NCI-H524 (cell line): ENCODE measurements at regions not wholly inside any gene's neighbourhood (a gene's known extent, or its start where the extent isn't known, plus 50 kb on each side); places are given as distances from the start of the nearest gene placed in this dataset.

Experiments used
- DNase-seq, 2 experiments: peaks; one replicate each; lab custom pipeline; 2025; lab: John Stamatoyannopoulos, UW

- no peak for DNase-seq
These were observed 112.0 kb downstream of the TMCO5A start for GRCh38 chr15:38046257-38047051.

DNA sequence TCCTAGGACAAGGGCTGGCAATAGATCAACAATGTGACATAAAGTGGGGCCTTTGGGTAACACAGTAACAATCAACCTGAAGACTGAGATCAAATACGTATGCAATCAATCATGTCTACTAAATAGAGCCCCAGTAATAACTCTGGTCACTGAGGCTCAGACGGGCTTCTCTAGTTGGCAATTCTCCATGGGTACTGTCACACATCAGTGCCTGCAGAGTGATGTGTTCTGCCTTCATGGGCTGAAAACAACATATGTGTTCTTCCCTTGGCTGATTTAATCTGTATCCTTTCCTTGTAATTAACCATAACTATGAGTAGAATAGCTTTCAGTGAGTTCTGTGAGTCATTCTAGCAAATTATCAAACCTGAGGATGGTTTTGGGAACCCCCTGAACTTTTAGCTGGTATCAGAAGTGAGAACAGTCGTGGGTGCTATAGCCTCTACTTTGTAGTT lies 113.6 kb downstream of the TMCO5A start:
- DNase-seq = peak in 1 of 2 experiments; percentile 9

DNA sequence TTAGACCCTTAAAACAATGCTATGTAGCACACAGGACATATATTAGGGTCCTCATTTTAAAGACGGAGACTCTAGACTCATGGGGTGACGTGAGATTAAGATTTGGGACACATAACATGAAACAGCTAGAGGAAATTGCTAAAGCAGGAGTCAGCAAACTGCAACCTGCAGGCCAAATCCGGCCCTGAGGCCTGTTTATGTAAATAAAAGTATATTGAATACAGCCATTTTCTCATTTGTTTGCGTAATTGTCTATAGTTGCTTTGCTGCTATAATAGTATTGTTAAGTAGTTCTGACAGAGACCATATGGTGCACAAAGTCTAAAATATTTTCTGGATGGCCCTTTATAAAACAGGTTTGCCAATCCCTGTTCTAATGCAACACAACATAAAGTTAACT lies 115.5 kb downstream of the TMCO5A start:
- DNase-seq = no peak

- no peak for DNase-seq
These were observed 116.3 kb downstream of the TMCO5A start for GRCh38 chr15:38050529-38051448.

- DNase-seq = no peak
These were observed 118.8 kb downstream of the TMCO5A start for GRCh38 chr15:38053205-38053604.

GRCh38 chr15:38053776-38054175 lies 119.3 kb downstream of the TMCO5A start:
- DNase-seq = no peak

DNA sequence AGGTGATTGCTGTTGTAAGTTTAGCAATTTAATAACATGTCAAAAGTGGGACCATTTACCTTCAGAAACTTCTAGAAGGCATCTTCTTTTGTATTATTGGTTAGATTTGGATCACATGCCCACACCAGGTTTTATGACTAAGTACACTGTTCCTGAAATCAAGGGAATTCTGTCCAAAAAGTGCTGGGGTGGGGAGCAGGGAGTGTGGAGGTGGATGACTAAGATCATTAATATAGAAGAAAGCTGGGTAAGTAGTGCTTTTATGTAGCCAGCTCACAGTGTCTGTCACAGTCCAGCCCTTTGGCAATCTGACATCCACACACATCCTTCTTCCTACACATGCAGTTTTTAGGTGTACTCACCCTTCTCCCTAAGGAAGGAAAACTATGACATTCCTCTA lies 120.0 kb downstream of the TMCO5A start:
- no peak for DNase-seq

GRCh38 chr15:38058596-38059075 lies 124.2 kb downstream of the TMCO5A start:
- no peak for DNase-seq

- no peak for DNase-seq
These were observed 125.2 kb downstream of the TMCO5A start for GRCh38 chr15:38059665-38060064.

- no peak for DNase-seq
These were observed 127.6 kb downstream of the TMCO5A start for GRCh38 chr15:38061856-38062649.

- DNase-seq = no peak
These were observed 128.3 kb downstream of the TMCO5A start for GRCh38 chr15:38062696-38063095.

DNA sequence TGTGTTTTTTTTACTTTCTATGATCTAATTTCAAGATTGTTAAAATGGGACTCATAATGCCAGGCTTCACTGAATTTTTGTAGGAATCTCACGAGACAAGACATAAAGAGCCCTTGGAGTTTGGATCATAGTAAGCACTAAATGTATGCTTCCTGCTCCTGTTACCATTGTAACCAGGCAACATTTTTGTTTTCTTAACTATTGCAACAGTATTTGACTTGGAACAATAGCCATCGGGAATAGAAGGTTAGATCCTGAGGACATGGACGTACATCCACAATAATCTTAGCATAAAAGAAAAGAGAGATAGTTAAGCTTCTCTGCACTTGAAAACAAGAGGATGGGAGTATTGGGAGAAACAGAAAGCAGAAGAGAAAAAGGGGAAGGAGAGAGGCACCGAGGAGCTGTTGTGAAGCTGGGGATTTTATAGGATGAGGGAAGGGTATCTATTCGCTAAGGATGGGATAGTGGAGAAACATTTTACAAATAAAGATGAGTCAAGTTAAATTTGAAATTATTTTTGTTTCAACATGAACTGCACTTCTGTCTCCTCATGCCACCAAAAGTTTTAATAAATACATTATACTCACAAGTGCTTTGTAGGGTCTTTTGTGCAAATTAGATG lies 131.4 kb downstream of the TMCO5A start:
- DNase-seq = no peak

- DNase-seq = no peak
These were observed 132.2 kb downstream of the TMCO5A start for GRCh38 chr15:38066612-38067011.

GRCh38 chr15:38068626-38069391 lies 134.4 kb downstream of the TMCO5A start:
- DNase-seq = peak; percentile 70 to 85

DNA sequence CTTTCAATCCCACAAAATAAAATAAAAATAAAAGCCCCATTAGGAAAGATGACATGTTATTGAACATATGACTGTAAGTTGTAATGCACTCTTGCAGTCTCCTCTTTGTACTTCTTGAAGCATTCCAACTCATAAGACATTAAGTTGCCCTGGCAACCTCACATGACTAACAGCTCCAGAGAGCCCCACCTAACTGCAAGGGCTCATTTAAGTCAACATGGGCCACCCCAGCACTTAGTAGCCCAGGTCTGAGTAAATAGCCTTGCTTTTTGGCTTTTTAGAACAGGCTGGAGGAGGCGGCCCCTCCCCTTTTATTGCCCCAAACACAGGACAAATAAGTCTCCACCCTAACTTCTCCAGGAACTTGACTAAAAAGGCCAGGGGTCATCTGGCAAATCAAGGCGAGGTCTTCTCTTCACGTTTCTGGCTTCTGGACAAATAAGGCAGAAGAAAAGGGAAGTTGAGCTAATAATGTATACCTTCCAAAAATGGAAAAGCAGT lies 135.1 kb downstream of the TMCO5A start:
- peak; percentile 19 to 76 for DNase-seq

DNA sequence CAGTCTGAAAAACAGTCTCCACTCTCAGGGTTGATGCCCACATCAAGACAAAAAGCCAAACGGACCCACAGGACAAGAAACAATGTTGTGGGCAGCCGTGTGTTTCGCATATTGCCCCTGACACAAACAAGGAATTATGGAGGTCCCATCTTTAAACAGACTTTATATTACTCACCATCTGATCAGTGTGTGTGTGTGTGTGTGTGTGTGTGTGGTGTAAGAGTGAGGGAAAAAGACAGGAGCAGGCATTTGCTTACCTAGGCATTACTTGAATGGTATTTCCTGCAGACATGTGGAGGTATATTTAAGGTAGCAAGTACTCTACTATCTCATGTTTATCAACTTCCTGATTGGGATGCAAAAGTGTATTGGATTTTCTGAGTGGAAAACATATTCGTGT lies 136.3 kb downstream of the TMCO5A start:
- no peak for DNase-seq

DNA sequence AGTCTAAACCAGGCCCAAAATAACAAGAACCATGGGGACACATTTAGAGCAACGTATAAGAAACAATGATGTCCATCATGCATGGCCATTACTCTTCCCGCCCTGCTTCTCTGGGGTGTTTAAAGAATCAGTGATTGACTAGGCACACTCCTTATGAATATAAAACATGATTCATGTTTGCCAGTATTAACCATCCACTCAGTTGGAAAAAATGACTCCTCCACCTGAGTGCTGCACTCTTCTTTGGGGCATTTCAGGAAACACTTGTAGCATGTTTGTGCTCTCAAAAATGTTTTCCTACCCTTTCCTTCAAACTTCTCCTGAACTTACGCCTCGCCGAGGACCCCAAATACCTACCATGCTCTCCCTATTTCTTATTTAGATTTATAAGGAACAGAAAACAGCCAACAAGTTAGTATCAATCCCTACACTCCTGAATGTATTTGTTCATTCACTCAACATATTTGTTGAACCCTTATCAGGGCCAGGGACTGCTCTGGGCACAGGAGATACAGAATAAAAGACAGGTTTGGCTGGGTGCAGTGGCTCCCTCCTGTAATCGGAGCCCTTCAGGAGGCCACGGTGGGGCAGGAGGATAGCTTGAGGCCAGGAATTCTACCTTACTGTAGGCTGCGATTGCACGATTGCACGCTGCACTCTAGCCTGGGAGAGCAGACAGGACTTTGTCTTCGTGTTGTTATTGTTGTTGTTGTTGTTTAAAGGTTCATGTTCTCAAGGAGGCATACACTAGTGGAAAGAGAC lies 137.0 kb downstream of the TMCO5A start:
- DNase-seq = no peak

DNA sequence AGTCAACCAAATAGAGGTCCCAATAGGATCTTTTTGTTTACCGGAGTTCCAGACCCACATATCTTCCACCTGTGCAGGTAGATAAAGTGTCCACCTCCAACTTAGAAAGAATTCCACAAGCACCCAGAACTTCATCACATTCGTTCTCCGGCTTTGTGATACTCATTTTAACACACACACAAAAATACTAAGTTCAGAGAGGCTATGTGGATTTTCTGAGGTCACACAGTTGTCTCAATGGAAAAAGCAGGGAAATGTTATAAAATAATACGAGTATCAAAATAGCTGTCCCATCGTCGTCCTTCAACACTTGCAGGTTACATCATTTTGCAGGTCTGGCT lies 137.5 kb downstream of the TMCO5A start:
- DNase-seq = no peak

DNA sequence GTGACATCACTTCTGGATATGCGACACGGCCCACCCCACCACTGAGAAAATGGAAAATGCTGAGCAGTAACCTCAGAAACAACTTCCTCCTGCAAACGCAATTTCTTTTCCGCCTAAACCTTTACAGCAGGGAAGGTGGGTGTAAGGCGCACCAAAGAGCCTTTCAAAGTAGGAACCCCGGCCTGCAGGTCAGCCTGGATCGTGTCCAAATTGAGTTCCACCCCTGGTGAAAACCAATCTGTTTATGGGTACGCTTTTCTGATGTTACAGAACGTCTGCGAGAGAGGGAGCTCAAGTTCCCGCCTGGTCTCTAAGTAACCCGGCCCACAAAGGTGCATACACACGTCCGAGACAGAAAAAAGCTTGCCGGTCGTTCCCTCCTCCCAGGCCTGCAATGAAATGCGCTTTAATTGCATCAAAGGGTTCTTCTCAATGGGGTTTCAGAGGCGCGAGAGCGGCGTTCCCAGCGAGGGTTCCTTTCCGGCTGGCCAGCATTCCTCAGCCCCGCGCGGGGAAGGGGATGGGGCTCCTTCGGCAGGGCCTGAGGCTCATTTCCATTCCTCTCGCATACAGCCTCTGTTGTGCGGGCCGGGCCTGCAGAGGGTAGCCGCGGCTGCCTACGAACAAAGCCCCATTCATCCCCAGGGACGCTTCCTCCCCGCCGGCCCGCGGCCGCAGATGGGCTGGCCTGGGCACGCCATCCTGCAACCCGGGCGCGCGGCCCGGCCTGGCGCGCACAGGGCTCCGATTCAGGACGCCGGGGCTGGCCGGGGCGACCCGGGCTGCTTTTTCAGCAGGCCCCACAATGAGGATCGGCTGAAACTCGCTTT lies 138.1 kb downstream of the TMCO5A start:
- DNase-seq = peak; percentile 58 to 83
